Body of pancreas (tissue), 4 donors: ENCODE measurements at regions not wholly inside any gene's neighbourhood (a gene's known extent, or its start where the extent isn't known, plus 50 kb on each side); places are given as distances from the start of the nearest gene placed in this dataset.

Source experiments
- POLR2A ChIP-seq, 3 donors: fragments of 450-650 bp; IDR thresholded peaks; one replicate each; pipeline ENCODE4 v1.6.1; 2016; ENCODE audit warnings: antibody characterized with exemption in 3 of 3, mild to moderate bottlenecking in 2 of 3
- TF ChIP-seq, protein P1 (sequence below), 7 experiments: fragments of 450-650 bp in 4 of 7; fragments of 200-600 bp in 3 of 7; sonication (generic) in 3 of 7; IDR thresholded peaks; one replicate each; pipeline ENCODE4 v1.5.1; 2016 to 2019; ENCODE audit warnings: antibody characterized with exemption in 7 of 7

DNA sequence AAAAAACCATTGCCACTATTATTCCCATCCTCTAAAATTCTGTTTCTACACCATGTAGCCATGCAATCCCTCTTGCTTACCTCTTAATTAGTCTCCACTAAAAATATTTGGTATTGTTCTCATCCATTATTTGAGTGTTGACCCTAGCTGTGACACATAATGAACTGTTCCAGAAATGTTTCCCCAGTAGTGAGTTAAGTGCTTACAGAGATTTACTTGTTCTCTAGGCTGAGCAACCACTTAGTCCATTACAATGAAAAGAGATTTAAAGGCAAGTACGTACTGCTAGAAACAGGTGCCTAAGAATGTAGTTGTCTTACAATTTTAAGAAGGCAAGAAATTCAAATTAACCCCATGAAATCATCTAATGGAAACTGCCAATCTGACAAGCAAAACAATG lies 112.7 kb upstream of the PTPN13 start:
- TF ChIP-seq POLR2A (IDR thresholded peaks at IDR 0.05): no peak
- TF ChIP-seq, protein P1, sequence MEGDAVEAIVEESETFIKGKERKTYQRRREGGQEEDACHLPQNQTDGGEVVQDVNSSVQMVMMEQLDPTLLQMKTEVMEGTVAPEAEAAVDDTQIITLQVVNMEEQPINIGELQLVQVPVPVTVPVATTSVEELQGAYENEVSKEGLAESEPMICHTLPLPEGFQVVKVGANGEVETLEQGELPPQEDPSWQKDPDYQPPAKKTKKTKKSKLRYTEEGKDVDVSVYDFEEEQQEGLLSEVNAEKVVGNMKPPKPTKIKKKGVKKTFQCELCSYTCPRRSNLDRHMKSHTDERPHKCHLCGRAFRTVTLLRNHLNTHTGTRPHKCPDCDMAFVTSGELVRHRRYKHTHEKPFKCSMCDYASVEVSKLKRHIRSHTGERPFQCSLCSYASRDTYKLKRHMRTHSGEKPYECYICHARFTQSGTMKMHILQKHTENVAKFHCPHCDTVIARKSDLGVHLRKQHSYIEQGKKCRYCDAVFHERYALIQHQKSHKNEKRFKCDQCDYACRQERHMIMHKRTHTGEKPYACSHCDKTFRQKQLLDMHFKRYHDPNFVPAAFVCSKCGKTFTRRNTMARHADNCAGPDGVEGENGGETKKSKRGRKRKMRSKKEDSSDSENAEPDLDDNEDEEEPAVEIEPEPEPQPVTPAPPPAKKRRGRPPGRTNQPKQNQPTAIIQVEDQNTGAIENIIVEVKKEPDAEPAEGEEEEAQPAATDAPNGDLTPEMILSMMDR (IDR thresholded peaks at IDR 0.05): no peak
